CD4-positive, CD25-positive, alpha-beta regulatory T cell (primary cell): ENCODE measurements at regions not wholly inside any gene's neighbourhood (a gene's known extent, or its start where the extent isn't known, plus 50 kb on each side); places are given as distances from the start of the nearest gene placed in this dataset.
"Not testable (repeated sequence)": the region's sequence is repeated elsewhere in the genome, so short reads cannot be mapped to it uniquely, and the experiment has no call there.

Experiments used
- ATAC-seq, 2 donors: fragments of 150-1000 bp; cut with Tn5 transposase; one replicate each; pipeline ENCODE4 v1.10.0; 2021; ENCODE audit warnings: low read depth in 2 of 2, moderate number of reproducible peaks in 2 of 2, moderate library complexity in 1 of 2
- DNase-seq, 3 donors: peaks; one replicate each; pipeline versions ENCODE4 v3.0.0 to v3.0.0-alpha.2; 2012 to 2022; ENCODE audit warnings: mixed read lengths in 1 of 3
- H3K27ac ChIP-seq: one replicate; pipeline ENCODE4 v1.7.0; 2013; ENCODE audit warnings: mild to moderate bottlenecking, low read length; ENCODE audit not compliant: insufficient read depth, poor library complexity, severe bottlenecking
- H3K27me3 ChIP-seq: one replicate; pipeline ENCODE4 v1.7.0; 2013; ENCODE audit warnings: low read length; ENCODE audit not compliant: control insufficient read depth, insufficient read depth
- H3K36me3 ChIP-seq: one replicate; pipeline ENCODE4 v1.7.0; 2013; ENCODE audit warnings: mild to moderate bottlenecking, low read length, moderate library complexity; ENCODE audit not compliant: control insufficient read depth, insufficient read depth
- H3K4me1 ChIP-seq: 2 replicates; pipeline ENCODE4 v1.7.0; 2013; ENCODE audit warnings: mild to moderate bottlenecking, low read length; ENCODE audit not compliant: insufficient read depth, control insufficient read depth, poor library complexity, severe bottlenecking
- H3K4me3 ChIP-seq: one replicate; pipeline ENCODE4 v1.7.0; 2013; ENCODE audit warnings: low read depth, mild to moderate bottlenecking, low read length, moderate library complexity
- H3K9me3 ChIP-seq, 2 experiments: 1 replicate in 1 of 2; 2 replicates in 1 of 2; pipeline ENCODE4 v1.7.0; 2013; ENCODE audit warnings: low read length in 2 of 2, mild to moderate bottlenecking in 1 of 2, moderate library complexity in 1 of 2; ENCODE audit not compliant: control insufficient read depth in 2 of 2
- H3K27ac Mint-ChIP-seq, 3 donors: one replicate each; pipeline ENCODE4 v1.8.0; 2020 to 2022; ENCODE audit warnings: mild to moderate bottlenecking in 3 of 3, mixed read lengths in 3 of 3, moderate library complexity in 2 of 3
- H3K27me3 Mint-ChIP-seq: one replicate; pipeline ENCODE4 v1.8.0; 2022; ENCODE audit warnings: mild to moderate bottlenecking, mixed read lengths
- H3K36me3 Mint-ChIP-seq: one replicate; pipeline ENCODE4 v1.8.0; 2020; ENCODE audit warnings: mixed read lengths
- H3K4me1 Mint-ChIP-seq, 4 donors: one replicate each; pipeline ENCODE4 v1.8.0; 2020 to 2022; ENCODE audit warnings: mixed read lengths in 4 of 4, mild to moderate bottlenecking in 1 of 4
- H3K4me3 Mint-ChIP-seq, 4 donors: one replicate each; pipeline ENCODE4 v1.8.0; 2020 to 2022; ENCODE audit warnings: mild to moderate bottlenecking in 4 of 4, mixed read lengths in 4 of 4, moderate library complexity in 3 of 4
- H3K9me3 Mint-ChIP-seq, 7 donors: one replicate each; pipeline ENCODE4 v1.8.0; 2020 to 2022; ENCODE audit warnings: mixed read lengths in 7 of 7, mild to moderate bottlenecking in 3 of 7, moderate library complexity in 2 of 7

GRCh38 chr12:131209082-131210070, 255.7 kb downstream of the ADGRD1 start:
- Mint-ChIP-seq H3K4me1 (peaks cover 0 to 2% (median 0%) of the 10 kb centered on the region in 4 donors), H3K27ac (no peak overlapping the region), H3K4me3 (no peak overlapping the region), H3K27me3 (peaks cover 4% of the 10 kb centered on the region), H3K9me3 (peaks cover 0 to 9% (median 3%) of the 10 kb centered on the region in 7 donors), H3K36me3 (no peaks in the 10 kb centered on the region)
- H3K27me3 ChIP-seq, result no peaks in the 10 kb centered on the region
- no peaks in the 10 kb centered on the region for H3K9me3 ChIP-seq
- no peak overlapping the region for H3K27ac ChIP-seq
- DNase-seq (no peak), ATAC-seq (no peak)
- H3K4me1 ChIP-seq, result no peaks in the 10 kb centered on the region
- no peaks in the 10 kb centered on the region for H3K36me3 ChIP-seq
- H3K4me3 ChIP-seq, result no peak overlapping the region

- Mint-ChIP-seq H3K27ac (no peak overlapping the region), H3K4me1 (peaks cover 0 to 2% (median 0%) of the 10 kb centered on the region in 4 donors), H3K27me3 (peaks cover 3% of the 10 kb centered on the region), H3K36me3 (no peaks in the 10 kb centered on the region), H3K4me3 (no peak overlapping the region), H3K9me3 (peaks cover 0 to 9% (median 3%) of the 10 kb centered on the region in 7 donors)
- no peaks in the 10 kb centered on the region for H3K27me3 ChIP-seq
- DNase-seq (no peak), ATAC-seq (no peak)
- H3K36me3 ChIP-seq, result no peaks in the 10 kb centered on the region
- H3K4me1 ChIP-seq, result no peaks in the 10 kb centered on the region
- no peak overlapping the region for H3K4me3 ChIP-seq
- no peak overlapping the region for H3K27ac ChIP-seq
- no peaks in the 10 kb centered on the region for H3K9me3 ChIP-seq
These were observed 257.0 kb downstream of the ADGRD1 start for GRCh38 chr12:131210506-131211339.

- Mint-ChIP-seq H3K9me3 (peaks cover 0 to 9% (median 3%) of the 10 kb centered on the region in 7 donors), H3K27me3 (no peaks in the 10 kb centered on the region), H3K36me3 (no peaks in the 10 kb centered on the region), H3K27ac (no peak overlapping the region), H3K4me1 (peaks cover 0 to 2% (median 0%) of the 10 kb centered on the region in 4 donors), H3K4me3 (no peak overlapping the region)
- Histone ChIP-seq H3K4me3 (no peak overlapping the region), H3K4me1 (no peaks in the 10 kb centered on the region), H3K9me3 (no peaks in the 10 kb centered on the region), H3K27ac (no peak overlapping the region), H3K27me3 (no peaks in the 10 kb centered on the region), H3K36me3 (no peaks in the 10 kb centered on the region)
- no peak for ATAC-seq
- DNase-seq, result peak in 1 of 3 donors; percentile 8
These were observed 257.7 kb downstream of the ADGRD1 start for GRCh38 chr12:131211340-131211938.

GRCh38 chr12:131213896-131214442, 260.3 kb downstream of the ADGRD1 start:
- no peaks in the 10 kb centered on the region for H3K27me3 ChIP-seq
- H3K27ac ChIP-seq, result no peak overlapping the region
- H3K9me3 ChIP-seq, result no peaks in the 10 kb centered on the region
- Mint-ChIP-seq H3K36me3 (no peaks in the 10 kb centered on the region), H3K4me3 (no peak overlapping the region), H3K27me3 (peaks cover 4% of the 10 kb centered on the region), H3K9me3 (peaks cover 0 to 9% (median 3%) of the 10 kb centered on the region in 7 donors), H3K27ac (no peak overlapping the region), H3K4me1 (peaks cover 0 to 2% (median 0%) of the 10 kb centered on the region in 4 donors)
- DNase-seq (no peak), ATAC-seq (no peak)
- H3K4me1 ChIP-seq, result no peaks in the 10 kb centered on the region
- no peaks in the 10 kb centered on the region for H3K36me3 ChIP-seq
- no peak overlapping the region for H3K4me3 ChIP-seq

- not testable (repeated sequence) for H3K4me3 ChIP-seq, DNase-seq, H3K9me3 ChIP-seq, H3K27me3 ChIP-seq, H3K36me3 ChIP-seq, H3K27ac Mint-ChIP-seq, ATAC-seq, H3K27me3 Mint-ChIP-seq, H3K36me3 Mint-ChIP-seq, H3K4me1 Mint-ChIP-seq, H3K9me3 Mint-ChIP-seq, H3K27ac ChIP-seq, H3K4me3 Mint-ChIP-seq, H3K4me1 ChIP-seq
These were observed 261.2 kb downstream of the ADGRD1 start for GRCh38 chr12:131214936-131215335.

- not testable (repeated sequence) for H3K4me1 ChIP-seq, H3K36me3 ChIP-seq, H3K27me3 Mint-ChIP-seq, H3K36me3 Mint-ChIP-seq, H3K27me3 ChIP-seq, DNase-seq, H3K4me1 Mint-ChIP-seq, H3K4me3 ChIP-seq, H3K4me3 Mint-ChIP-seq, H3K9me3 Mint-ChIP-seq, ATAC-seq, H3K9me3 ChIP-seq, H3K27ac ChIP-seq, H3K27ac Mint-ChIP-seq
These were observed 262.9 kb downstream of the ADGRD1 start for GRCh38 chr12:131216587-131216986.

GRCh38 chr12:131217024-131217586, 263.4 kb downstream of the ADGRD1 start:
- Histone ChIP-seq H3K4me1 (no peaks in the 10 kb centered on the region), H3K27ac (no peak overlapping the region), H3K27me3 (no peaks in the 10 kb centered on the region), H3K9me3 (no peaks in the 10 kb centered on the region), H3K4me3 (no peak overlapping the region), H3K36me3 (no peaks in the 10 kb centered on the region)
- H3K4me3 Mint-ChIP-seq, result no peak overlapping the region
- DNase-seq, result no peak
- no peaks in the 10 kb centered on the region for H3K36me3 Mint-ChIP-seq
- ATAC-seq, result no peak
- peaks cover 0 to 9% (median 3%) of the 10 kb centered on the region in 7 donors for H3K9me3 Mint-ChIP-seq
- H3K4me1 Mint-ChIP-seq, result peaks cover 0 to 3% (median under 1%) of the 10 kb centered on the region in 4 donors
- no peak overlapping the region for H3K27ac Mint-ChIP-seq
- H3K27me3 Mint-ChIP-seq, result peaks cover 10% of the 10 kb centered on the region
